Activated CD4-positive, alpha-beta T cell treated with anti-CD3 and anti-CD28 coated beads for 4 hours (primary cell): ENCODE measurements at regions not wholly inside any gene's neighbourhood (a gene's known extent, or its start where the extent isn't known, plus 50 kb on each side); places are given as distances from the start of the nearest gene placed in this dataset.
"Not testable (repeated sequence)": the region's sequence is repeated elsewhere in the genome, so short reads cannot be mapped to it uniquely, and the experiment has no call there.

Experiments used
- DNase-seq, 2 donors: peaks; one replicate each; pipeline ENCODE4 v3.0.0-alpha.2; 2020

DNA sequence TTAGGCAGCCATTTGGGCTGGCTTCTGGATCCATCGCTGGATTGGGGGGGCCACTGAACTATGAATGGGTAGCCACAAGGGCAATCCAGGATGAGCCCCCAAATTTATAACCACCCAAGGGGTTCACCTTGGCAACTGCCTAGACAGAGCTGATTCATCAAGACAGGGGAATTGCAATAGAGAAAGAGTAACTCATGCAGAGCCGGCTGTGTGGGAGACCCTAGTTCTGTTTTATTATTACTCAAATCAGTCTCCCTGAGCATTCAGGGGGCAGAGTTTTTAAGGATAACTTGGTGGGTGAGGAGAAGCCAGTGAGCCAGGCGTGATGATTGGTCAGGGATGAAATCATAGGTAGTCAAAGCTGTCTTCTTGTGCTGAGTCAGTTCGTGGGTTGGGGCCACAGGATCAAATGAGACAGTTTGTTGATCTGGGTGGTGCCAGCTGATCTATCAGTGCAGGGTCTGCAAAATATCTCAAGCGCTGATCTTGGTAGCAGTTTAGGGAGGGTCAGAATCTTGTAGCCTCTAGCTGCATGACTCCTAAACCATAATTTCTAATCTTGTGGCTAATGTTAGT lies 57.9 kb downstream of the DNAJB9 start:
- DNase-seq: no peak

DNA sequence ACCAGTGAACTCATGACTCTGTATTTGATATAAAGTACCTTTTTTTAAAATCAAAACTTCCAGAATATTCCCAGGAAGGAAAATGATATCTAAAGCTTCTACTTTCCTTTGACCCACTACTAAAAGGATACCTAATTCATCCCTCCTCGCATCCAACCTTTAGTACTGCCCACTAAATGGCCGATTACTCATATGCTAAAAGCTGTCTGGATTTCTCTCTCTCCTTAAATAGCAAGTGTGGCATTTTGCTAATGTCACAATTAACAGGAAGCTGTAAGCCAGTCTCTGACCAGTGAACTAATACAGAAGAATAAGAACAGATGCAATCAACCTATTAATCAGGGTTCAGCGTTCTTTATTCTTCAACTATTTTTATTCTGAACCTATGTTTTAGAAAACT lies 59.0 kb downstream of the DNAJB9 start:
- no peak for DNase-seq

DNA sequence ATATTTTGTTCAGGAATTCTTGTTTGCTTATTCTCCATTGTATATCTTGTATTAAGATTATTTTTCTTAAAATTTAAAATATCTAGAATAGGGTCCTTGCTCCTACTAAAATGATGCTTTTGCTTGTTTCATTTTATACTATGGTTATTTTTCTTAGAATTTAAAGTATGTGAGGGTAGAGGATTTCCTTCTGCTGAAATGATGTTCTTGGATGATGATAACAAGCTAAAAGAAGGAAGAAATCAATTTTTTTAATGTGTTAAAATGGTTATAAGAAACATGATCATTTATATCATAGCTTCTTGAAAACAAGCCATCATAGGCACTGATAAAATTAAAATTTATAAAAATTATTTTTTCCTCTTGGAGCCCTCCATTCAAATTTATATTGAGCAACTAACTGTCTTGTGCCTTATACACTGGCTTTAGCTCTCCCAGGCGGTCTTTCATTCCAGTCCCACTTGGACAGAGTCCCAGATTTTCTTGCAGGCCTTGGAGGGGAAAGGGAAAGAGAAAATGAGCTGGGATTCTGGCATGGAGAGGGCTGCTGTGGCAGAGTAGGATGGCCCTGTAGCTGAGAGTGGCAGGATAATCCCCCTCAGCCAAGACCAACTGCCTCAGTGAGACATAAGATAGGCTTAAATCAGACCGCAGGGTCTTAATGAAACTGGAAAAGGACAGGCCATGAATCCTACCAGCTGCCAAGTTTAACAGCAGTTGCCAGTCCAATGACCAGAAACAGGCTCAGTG lies 60.2 kb downstream of the DNAJB9 start:
- DNase-seq: no peak

DNA sequence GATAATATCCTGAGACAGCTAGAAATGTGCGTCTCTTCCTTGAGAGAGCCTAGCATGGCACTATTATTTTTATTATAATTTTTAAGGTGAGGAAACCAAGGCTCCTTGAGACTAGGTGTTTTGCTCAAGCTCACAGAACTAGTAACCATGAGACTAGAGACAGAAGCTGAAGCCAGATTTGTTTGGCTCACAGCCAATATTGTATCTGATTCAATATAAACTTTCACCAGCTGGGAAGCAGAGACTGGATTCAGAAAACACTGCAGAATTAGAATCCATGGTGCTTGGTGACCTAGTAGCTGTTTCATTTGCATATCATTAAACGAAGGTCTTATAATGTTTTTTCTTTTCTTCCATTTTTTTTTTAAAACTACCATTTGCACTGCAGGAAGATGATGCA lies 64.4 kb downstream of the DNAJB9 start:
- no peak for DNase-seq

DNA sequence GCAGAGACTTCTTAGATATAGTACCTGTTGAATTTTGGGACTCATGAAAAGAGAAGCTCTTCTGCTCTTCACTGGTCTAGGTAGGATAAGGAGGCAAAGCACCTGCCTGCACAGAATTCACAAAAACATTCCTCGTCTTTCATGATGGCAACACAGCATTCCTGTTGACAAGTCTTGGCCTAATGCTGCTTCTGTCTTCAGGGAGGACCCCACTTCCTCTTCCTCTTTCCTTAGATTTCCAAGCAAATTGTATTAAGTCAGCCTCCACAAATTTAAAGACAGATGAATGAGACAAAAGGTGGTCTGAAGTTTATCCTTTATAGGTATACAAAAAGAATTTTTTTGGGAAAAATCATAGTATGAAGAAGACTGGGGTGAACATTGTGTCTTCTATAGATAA lies 64.9 kb downstream of the DNAJB9 start:
- DNase-seq: no peak

GRCh38 chr7:108637049-108637621 lies 67.5 kb downstream of the DNAJB9 start:
- DNase-seq: no peak

DNA sequence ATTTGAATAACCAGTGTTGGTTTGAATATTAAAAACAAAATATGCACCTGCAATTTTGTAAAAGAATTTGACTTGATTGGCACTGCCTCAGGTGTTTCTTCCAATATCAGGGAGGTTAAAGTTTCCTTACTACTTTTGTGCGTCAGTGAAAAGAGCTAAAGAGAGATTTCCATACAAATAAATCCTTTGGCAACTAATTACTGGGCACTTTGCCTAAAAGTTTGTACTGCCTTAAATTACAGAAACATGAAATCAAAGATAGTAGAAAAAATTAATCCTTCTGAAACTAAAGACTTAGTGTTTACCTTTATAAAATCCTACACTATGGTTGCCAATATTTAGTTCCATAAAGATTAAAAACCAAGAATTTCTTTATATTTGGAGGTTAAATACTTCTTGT lies 72.5 kb downstream of the DNAJB9 start:
- DNase-seq: no peak

GRCh38 chr7:108643136-108643535 lies 73.5 kb downstream of the DNAJB9 start:
- DNase-seq: no peak

- no peak for DNase-seq
Measured at GRCh38 chr7:108648989-108649388, 79.3 kb downstream of the DNAJB9 start.

DNA sequence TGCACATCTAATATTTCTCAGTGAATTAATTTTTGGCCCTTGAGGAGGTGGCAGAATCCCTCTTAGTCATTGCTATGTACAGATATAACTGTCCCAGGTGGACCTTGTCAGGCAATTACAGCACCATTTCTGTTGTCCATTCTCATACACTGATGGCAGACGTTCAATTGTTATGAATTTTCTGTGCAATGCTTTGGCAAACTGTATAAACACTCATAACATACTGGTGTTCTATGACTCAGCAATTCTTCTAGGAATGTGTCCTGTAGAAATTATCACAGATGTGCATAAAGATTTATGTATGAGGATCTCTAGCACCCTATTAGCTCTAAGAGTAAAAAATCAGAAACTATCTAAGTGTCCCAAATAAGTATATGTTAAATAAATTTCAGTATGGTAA lies 80.8 kb downstream of the DNAJB9 start:
- no peak for DNase-seq

DNA sequence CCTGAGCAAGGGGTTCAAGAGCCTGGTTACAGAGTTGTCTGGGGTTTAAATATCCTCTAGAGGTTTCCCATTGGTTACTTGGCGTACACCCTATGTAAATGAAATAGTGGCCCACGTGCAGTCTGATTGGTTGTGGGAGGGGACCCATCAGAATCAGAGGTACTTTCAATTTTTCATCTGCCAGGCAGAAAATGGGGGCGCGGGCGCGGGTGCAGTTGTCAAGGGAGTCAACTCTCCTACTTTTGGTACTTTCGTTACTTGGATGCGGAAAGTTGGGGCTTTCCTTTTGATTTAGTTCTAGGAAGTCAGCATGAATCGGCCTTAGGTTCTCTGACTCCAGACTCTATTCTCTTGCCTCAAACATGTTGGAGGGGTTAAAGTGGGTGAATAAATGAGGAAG lies 83.2 kb downstream of the DNAJB9 start:
- DNase-seq: no peak

DNA sequence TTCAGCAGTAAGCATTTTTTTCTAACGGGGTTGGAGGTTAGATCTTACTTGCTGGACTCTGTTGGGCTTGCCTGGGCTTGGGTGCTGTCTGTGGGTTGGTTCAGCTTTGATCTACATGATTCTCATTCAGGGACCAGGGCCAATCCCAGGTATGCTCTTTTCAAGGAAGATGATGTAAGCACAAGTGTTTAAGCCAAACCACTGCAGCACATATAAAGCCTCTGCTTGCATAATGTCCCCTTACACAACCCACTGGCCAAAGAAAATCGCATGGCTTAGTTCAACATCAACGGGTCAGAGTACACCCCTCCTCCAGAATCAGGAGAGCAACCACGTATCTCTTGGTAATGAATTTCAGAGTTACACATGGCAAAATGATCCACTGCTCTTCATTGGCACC lies 83.9 kb downstream of the DNAJB9 start:
- no peak for DNase-seq

DNA sequence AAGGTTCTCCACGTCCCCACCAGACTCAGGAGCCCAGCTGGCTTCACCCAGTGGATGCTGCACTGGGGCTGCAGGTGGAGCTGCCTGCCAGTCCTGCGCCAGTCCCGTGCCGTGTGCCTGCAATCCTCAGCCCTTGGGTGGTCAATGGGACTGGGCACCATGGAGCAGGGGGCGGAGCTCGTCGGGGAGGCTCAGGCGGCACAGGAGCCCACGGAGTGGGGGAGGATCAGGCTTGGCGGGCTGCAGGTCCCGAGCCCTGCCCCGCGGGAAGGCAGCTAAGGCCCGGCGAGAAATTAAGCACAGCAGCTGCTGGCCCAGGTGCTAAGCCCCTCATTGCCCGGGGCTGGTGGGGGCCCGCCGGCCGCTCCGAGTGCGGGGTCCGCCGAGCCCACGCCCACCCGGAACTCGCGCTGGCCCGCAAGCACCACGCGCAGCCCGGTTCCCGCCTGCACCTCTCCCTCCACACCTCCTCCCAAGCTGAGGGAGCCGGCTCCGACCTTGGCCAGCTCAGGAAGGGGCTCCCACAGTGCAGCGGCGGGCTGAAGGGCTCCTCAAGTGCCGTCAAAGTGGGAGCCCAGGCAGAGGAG lies 87.6 kb downstream of the DNAJB9 start:
- DNase-seq: not testable (repeated sequence)

DNA sequence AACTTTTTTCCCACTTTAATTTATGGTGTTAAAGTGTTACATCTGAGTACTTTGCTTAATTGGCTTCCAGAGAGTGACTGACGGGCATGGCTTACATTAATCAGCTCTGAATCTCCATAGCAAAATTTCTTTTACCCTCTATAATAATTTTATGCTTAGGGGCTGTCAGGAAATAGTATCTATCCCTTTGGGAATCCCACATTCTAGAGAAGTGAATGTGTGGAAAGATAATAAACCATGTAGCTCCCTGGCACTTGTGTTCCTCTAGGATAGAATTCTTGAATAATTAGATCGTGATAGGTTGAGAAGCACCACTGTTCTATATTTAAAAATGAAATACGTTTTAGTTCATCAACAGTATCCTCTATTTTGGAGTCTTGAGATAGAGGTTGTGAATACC lies 89.6 kb downstream of the DNAJB9 start:
- no peak for DNase-seq

DNA sequence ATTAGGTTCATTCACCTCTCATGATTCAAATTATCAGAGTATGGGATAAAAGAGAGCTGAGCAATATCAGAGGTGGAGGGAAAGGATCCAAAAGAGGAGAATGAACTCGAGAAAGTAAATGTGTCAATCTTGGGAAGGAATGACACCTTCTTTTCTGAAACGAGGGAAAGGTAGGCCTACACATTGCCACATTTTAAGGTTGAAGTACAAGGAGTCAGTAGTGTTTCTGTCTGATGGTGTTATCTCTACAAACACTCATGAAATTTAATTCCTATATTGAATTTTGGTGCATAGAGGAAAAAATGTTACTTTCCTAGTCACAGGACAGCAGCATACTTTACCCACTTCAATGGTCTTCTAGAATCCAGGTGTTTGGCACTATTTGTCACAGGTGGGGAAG lies 90.2 kb downstream of the DNAJB9 start:
- no peak for DNase-seq

- DNase-seq: no peak
Measured at GRCh38 chr7:108660465-108660864, 90.8 kb downstream of the DNAJB9 start.

GRCh38 chr7:108662783-108663362 lies 93.2 kb downstream of the DNAJB9 start:
- no peak for DNase-seq

GRCh38 chr7:108663701-108664100 lies 94.0 kb downstream of the DNAJB9 start:
- no peak for DNase-seq

DNA sequence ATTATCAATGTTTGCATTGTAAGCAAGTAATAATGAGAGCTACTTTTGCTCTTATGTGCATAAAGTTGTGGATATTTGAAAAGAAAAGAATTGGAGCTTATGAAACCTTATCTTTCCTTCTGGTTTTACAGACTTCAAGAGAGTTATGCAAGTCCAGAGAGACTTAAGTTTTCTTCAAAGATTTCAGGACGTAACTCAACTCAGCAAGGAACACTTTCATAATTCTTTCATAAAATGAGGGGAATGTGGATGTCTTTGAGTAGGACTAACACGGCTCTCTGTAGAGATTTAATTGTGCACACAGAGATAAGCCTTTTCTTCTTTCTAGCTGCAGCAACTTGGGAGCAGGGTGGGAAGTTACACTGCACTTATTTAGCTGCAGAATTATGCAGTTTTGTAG lies 97.5 kb downstream of the DNAJB9 start:
- no peak for DNase-seq

DNA sequence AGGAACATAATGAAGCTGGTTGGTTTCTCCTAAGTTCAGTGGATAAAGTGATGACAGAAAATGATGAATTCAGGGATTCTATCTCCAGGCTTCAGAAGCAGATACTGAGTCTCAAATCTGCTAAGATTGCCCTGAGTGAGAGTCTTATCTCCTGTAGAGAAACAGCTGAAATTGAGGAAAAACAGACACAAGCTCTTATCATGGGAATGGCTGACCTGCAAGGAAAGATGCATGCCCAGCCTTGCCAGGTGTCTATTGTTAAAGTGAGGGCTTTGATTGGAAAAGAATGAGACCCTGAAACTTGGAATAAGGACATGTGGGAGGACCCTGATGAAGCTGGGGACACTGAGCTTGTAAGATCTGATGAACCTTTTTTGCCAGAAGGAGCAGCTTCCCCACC lies 100.3 kb downstream of the DNAJB9 start:
- DNase-seq: no peak

DNA sequence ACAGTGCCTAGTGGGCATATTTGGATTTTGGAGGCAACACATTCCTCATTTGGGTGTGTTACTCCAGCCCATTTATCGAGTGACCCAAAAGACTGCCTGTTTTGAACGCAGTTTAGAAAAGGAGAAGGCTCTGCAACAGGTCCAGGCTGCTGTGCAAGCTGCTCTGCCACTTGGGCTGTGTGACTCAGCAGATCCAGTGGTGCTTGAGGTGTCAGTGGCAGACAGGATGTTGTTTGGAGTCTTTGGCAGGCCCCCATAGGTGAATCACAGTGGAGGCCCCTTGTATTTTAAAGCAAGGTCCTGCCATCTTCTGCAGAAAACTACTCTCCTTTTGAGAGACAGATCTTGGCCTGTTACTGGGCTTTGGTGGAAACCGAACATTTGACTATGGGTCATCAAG lies 104.0 kb downstream of the DNAJB9 start:
- not testable (repeated sequence) for DNase-seq

- DNase-seq: no peak
Measured at GRCh38 chr7:108684629-108685028, 115.0 kb downstream of the DNAJB9 start.

DNA sequence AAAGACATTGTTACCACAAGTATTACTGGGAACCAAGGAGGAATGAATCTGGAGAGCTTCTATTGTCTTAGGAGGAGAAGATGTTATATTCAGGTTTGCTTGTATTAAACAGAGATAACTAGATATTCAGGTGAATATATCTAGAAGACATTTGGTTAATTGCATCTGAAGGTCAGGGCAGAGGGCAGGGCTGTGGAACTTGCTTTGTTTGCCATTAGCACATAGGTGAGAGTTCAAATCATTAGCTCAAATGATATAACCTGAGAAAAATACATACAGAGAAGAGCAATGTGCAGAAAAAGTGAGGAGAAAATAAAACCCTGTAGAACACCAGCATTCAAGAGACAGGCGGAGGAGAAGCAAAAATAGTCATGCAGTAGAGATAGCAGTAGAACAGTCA lies 116.8 kb downstream of the DNAJB9 start:
- no peak for DNase-seq

GRCh38 chr7:108697254-108697653 lies 127.6 kb downstream of the DNAJB9 start:
- DNase-seq: no peak
